OCI-LY1 (cell line): ENCODE measurements at regions not wholly inside any gene's neighbourhood (a gene's known extent, or its start where the extent isn't known, plus 50 kb on each side); places are given as distances from the start of the nearest gene placed in this dataset.

Source experiments
- CTCF ChIP-seq: fragments of 200-600 bp; sonication (generic), shearing (Covaris generic); IDR thresholded peaks from 2 replicates; pipeline ENCODE4 v1.5.1; 2017; ENCODE audit warnings: mild to moderate bottlenecking, antibody characterized with exemption, low read length, moderate library complexity, mixed read lengths
- EZH2 ChIP-seq: fragments of 200-600 bp; sonication (generic), shearing (Covaris generic); IDR thresholded peaks from 2 replicates; pipeline ENCODE4 v1.8.0; 2017; ENCODE audit warnings: borderline replicate concordance, mixed run types, mild to moderate bottlenecking, antibody characterized with exemption, low read length, moderate library complexity, mixed read lengths

DNA sequence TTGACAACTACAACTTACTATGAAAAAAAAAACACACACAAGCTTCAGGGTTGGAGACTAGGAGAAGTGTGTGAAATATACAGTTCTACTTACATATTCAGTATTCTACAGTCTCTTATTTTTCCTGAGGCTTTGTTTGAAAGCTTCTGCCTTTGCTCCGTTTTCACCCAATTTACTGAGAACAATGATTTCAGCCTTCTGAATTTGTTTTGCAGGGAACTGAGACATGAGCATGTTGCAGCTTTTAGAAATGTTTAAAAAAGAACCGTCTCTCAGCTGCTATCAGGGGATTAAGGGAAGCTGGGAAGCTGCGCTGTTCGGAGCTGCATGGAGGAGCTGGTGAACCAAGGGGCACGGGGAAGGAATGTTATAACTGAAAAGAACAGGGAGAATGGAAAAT, 85.7 kb downstream of the QDPR start:
- TF ChIP-seq CTCF (no peak), EZH2 (no peak)
